Naive thymus-derived CD8-positive, alpha-beta T cell (primary cell): ENCODE measurements at regions not wholly inside any gene's neighbourhood (a gene's known extent, or its start where the extent isn't known, plus 50 kb on each side); places are given as distances from the start of the nearest gene placed in this dataset.
"Not testable (repeated sequence)": the region's sequence is repeated elsewhere in the genome, so short reads cannot be mapped to it uniquely, and the experiment has no call there.

ENCODE experiments used
- ATAC-seq, 2 donors: fragments of 150-1000 bp; cut with Tn5 transposase in 1 of 2; sonication (Bioruptor Pico), chemical (Tn5 transposase) in 1 of 2; 1 replicate in 1 of 2; 2 replicates in 1 of 2; pipeline ENCODE4 v1.10.0; 2021; ENCODE audit warnings: mild to moderate bottlenecking in 2 of 2, moderate library complexity in 2 of 2
- POLR2A ChIA-PET: fragments of 350-600 bp; sonication (Branson Sonifier 250); formaldehyde crosslinking; loops from one replicate; lab custom pipeline; 2021; ENCODE audit warnings: antibody characterized with exemption; lab: Charles Lee
- DNase-seq, 10 donors: peaks; one replicate each; pipeline versions ENCODE4 v3.0.0 to v3.0.0-alpha.2; 2020 to 2022
- H3K27ac Mint-ChIP-seq, 10 donors: one replicate each; pipeline ENCODE4 v1.8.0; 2020 to 2022; ENCODE audit warnings: mild to moderate bottlenecking in 10 of 10, mixed read lengths in 10 of 10, moderate library complexity in 4 of 10, inconsistent platforms in 1 of 10
- H3K27me3 Mint-ChIP-seq, 5 donors: one replicate each; pipeline ENCODE4 v1.8.0; 2021 to 2022; ENCODE audit warnings: mixed read lengths in 5 of 5
- H3K36me3 Mint-ChIP-seq, 3 donors: one replicate each; pipeline ENCODE4 v1.8.0; 2020 to 2022; ENCODE audit warnings: mixed read lengths in 3 of 3, mild to moderate bottlenecking in 2 of 3, inconsistent platforms in 1 of 3
- H3K4me1 Mint-ChIP-seq, 4 donors: one replicate each; pipeline ENCODE4 v1.8.0; 2021 to 2022; ENCODE audit warnings: mixed read lengths in 4 of 4
- H3K4me3 Mint-ChIP-seq, 10 donors: one replicate each; pipeline ENCODE4 v1.8.0; 2020 to 2022; ENCODE audit warnings: mild to moderate bottlenecking in 10 of 10, mixed read lengths in 10 of 10, moderate library complexity in 6 of 10, inconsistent platforms in 1 of 10
- H3K9me3 Mint-ChIP-seq, 9 donors: one replicate each; pipeline ENCODE4 v1.8.0; 2020 to 2022; ENCODE audit warnings: mixed read lengths in 9 of 9, mild to moderate bottlenecking in 3 of 9, inconsistent platforms in 1 of 9, moderate library complexity in 1 of 9

- H3K27ac Mint-ChIP-seq, result no peak overlapping the region
- H3K4me1 Mint-ChIP-seq, result peaks cover 0 to 3% (median 0%) of the 10 kb centered on the region in 4 donors
- H3K4me3 Mint-ChIP-seq, result no peak overlapping the region
- POLR2A ChIA-PET, result no interaction called here
- ATAC-seq, result no peak
- H3K27me3 Mint-ChIP-seq, result peaks cover 0 to 1% (median 0%) of the 10 kb centered on the region in 5 donors
- DNase-seq, result no peak
- H3K9me3 Mint-ChIP-seq, result peaks cover 0 to 5% (median 0%) of the 10 kb centered on the region in 9 donors
- no peaks in the 10 kb centered on the region for H3K36me3 Mint-ChIP-seq
Observed at GRCh38 chr2:67619204-67619603, 222.1 kb downstream of the ETAA1 start.

- H3K36me3 Mint-ChIP-seq, H3K27ac Mint-ChIP-seq, H3K4me1 Mint-ChIP-seq, H3K4me3 Mint-ChIP-seq, H3K9me3 Mint-ChIP-seq, POLR2A ChIA-PET, DNase-seq, H3K27me3 Mint-ChIP-seq, ATAC-seq: not testable (repeated sequence)
Observed at GRCh38 chr2:67623741-67624140, 226.6 kb downstream of the ETAA1 start.

- Mint-ChIP-seq H3K4me3 (no peak overlapping the region), H3K36me3 (peaks cover 0 to 3% (median 0%) of the 10 kb centered on the region in 3 donors), H3K27ac (no peak overlapping the region), H3K9me3 (peaks cover 0 to 7% (median 0%) of the 10 kb centered on the region in 9 donors), H3K27me3 (peaks cover 0 to 17% (median 6%) of the 10 kb centered on the region in 5 donors), H3K4me1 (no peaks in the 10 kb centered on the region)
- POLR2A ChIA-PET, result no interaction called here
- no peak for ATAC-seq
- DNase-seq, result no peak
Observed at GRCh38 chr2:67625178-67625577, 228.0 kb downstream of the ETAA1 start.

- DNase-seq, result no peak
- Mint-ChIP-seq H3K27me3 (peaks cover 0 to 17% (median 6%) of the 10 kb centered on the region in 5 donors), H3K4me1 (no peaks in the 10 kb centered on the region), H3K36me3 (peaks cover 0 to 3% (median 0%) of the 10 kb centered on the region in 3 donors), H3K9me3 (peaks cover 0 to 7% (median 0%) of the 10 kb centered on the region in 9 donors), H3K4me3 (no peak overlapping the region), H3K27ac (no peak overlapping the region)
- no peak for ATAC-seq
- POLR2A ChIA-PET, result no interaction called here
Observed at GRCh38 chr2:67625690-67626475, 228.8 kb downstream of the ETAA1 start.

GRCh38 chr2:67626656-67627055, 229.5 kb downstream of the ETAA1 start:
- no peak for DNase-seq
- ATAC-seq, result no peak
- POLR2A ChIA-PET, result no interaction called here
- Mint-ChIP-seq H3K36me3 (peaks cover 0 to 3% (median 0%) of the 10 kb centered on the region in 3 donors), H3K4me3 (no peak overlapping the region), H3K4me1 (no peaks in the 10 kb centered on the region), H3K27me3 (peaks cover 0 to 17% (median 6%) of the 10 kb centered on the region in 5 donors), H3K27ac (no peak overlapping the region), H3K9me3 (peaks cover 0 to 7% (median 0%) of the 10 kb centered on the region in 9 donors)

GRCh38 chr2:67627456-67628207, 230.5 kb downstream of the ETAA1 start:
- H3K27ac Mint-ChIP-seq, result no peak overlapping the region
- no peak overlapping the region for H3K4me3 Mint-ChIP-seq
- no peak for ATAC-seq
- no peaks in the 10 kb centered on the region for H3K4me1 Mint-ChIP-seq
- peaks cover 0 to 17% (median 6%) of the 10 kb centered on the region in 5 donors for H3K27me3 Mint-ChIP-seq
- H3K36me3 Mint-ChIP-seq, result peaks cover 0 to 3% (median 0%) of the 10 kb centered on the region in 3 donors
- no peak for DNase-seq
- peaks cover 0 to 6% (median 0%) of the 10 kb centered on the region in 9 donors for H3K9me3 Mint-ChIP-seq
- POLR2A ChIA-PET, result no interaction called here

GRCh38 chr2:67628892-67629291, 231.8 kb downstream of the ETAA1 start:
- peaks cover 0 to 5% (median 0%) of the 10 kb centered on the region in 9 donors for H3K9me3 Mint-ChIP-seq
- ATAC-seq, result no peak
- DNase-seq, result no peak
- no peak overlapping the region for H3K27ac Mint-ChIP-seq
- H3K36me3 Mint-ChIP-seq, result peaks cover 0 to 3% (median 0%) of the 10 kb centered on the region in 3 donors
- H3K4me1 Mint-ChIP-seq, result no peaks in the 10 kb centered on the region
- H3K4me3 Mint-ChIP-seq, result no peak overlapping the region
- POLR2A ChIA-PET, result no interaction called here
- H3K27me3 Mint-ChIP-seq, result peaks cover 0 to 17% (median 6%) of the 10 kb centered on the region in 5 donors

- no peaks in the 10 kb centered on the region for H3K36me3 Mint-ChIP-seq
- no peak for ATAC-seq
Observed at GRCh38 chr2:67631483-67631882, 234.3 kb downstream of the ETAA1 start.

GRCh38 chr2:67633212-67633856, 236.2 kb downstream of the ETAA1 start:
- no peak for ATAC-seq
- Mint-ChIP-seq H3K4me3 (no peak overlapping the region), H3K36me3 (no peaks in the 10 kb centered on the region), H3K4me1 (no peaks in the 10 kb centered on the region), H3K27me3 (peaks cover 0 to 9% (median 1%) of the 10 kb centered on the region in 5 donors), H3K9me3 (peaks cover 0 to 4% (median 0%) of the 10 kb centered on the region in 9 donors), H3K27ac (no peak overlapping the region)
- no peak for DNase-seq
- POLR2A ChIA-PET, result no interaction called here

More at GRCh38 chr2:67631483-67631882, 234.3 kb downstream of the ETAA1 start:
- H3K9me3 Mint-ChIP-seq, result peaks cover 0 to 4% (median 0%) of the 10 kb centered on the region in 9 donors
- H3K4me1 Mint-ChIP-seq, result no peaks in the 10 kb centered on the region
- H3K4me3 Mint-ChIP-seq, result no peak overlapping the region
- peaks cover 0 to 12% (median 2%) of the 10 kb centered on the region in 5 donors for H3K27me3 Mint-ChIP-seq
- no peak for DNase-seq
- H3K27ac Mint-ChIP-seq, result no peak overlapping the region
- POLR2A ChIA-PET, result no interaction called here

- Mint-ChIP-seq H3K27me3 (peaks cover 0 to 12% (median 1%) of the 10 kb centered on the region in 5 donors), H3K27ac (no peak overlapping the region), H3K36me3 (no peaks in the 10 kb centered on the region), H3K9me3 (peaks cover 0 to 4% (median 0%) of the 10 kb centered on the region in 9 donors), H3K4me1 (no peaks in the 10 kb centered on the region), H3K4me3 (no peak overlapping the region)
- no peak for ATAC-seq
- POLR2A ChIA-PET, result no interaction called here
- DNase-seq, result no peak
Observed at GRCh38 chr2:67638146-67638545, 241.0 kb downstream of the ETAA1 start.

GRCh38 chr2:67641312-67642045, 244.3 kb downstream of the ETAA1 start:
- ATAC-seq (no peak), DNase-seq (no peak)
- Mint-ChIP-seq H3K4me1 (no peaks in the 10 kb centered on the region), H3K4me3 (no peak overlapping the region), H3K27ac (no peak overlapping the region), H3K27me3 (peaks cover 0 to 12% (median 1%) of the 10 kb centered on the region in 5 donors), H3K9me3 (peaks cover 0 to 6% (median under 1%) of the 10 kb centered on the region in 9 donors), H3K36me3 (no peaks in the 10 kb centered on the region)
- POLR2A ChIA-PET, result no interaction called here

GRCh38 chr2:67642046-67642382, 244.9 kb downstream of the ETAA1 start:
- POLR2A ChIA-PET, result no interaction called here
- H3K4me1 Mint-ChIP-seq, result no peaks in the 10 kb centered on the region
- H3K27me3 Mint-ChIP-seq, result peaks cover 0 to 12% (median 1%) of the 10 kb centered on the region in 5 donors
- DNase-seq (no peak), ATAC-seq (no peak)
- no peak overlapping the region for H3K4me3 Mint-ChIP-seq
- H3K36me3 Mint-ChIP-seq, result no peaks in the 10 kb centered on the region
- H3K9me3 Mint-ChIP-seq, result peaks cover 0 to 11% (median 3%) of the 10 kb centered on the region in 9 donors
- H3K27ac Mint-ChIP-seq, result no peak overlapping the region
